ENCODE measurements at regions not wholly inside any gene's neighbourhood (a gene's known extent, or its start where the extent isn't known, plus 50 kb on each side); places are given as distances from the start of the nearest gene placed in this dataset.

DNA sequence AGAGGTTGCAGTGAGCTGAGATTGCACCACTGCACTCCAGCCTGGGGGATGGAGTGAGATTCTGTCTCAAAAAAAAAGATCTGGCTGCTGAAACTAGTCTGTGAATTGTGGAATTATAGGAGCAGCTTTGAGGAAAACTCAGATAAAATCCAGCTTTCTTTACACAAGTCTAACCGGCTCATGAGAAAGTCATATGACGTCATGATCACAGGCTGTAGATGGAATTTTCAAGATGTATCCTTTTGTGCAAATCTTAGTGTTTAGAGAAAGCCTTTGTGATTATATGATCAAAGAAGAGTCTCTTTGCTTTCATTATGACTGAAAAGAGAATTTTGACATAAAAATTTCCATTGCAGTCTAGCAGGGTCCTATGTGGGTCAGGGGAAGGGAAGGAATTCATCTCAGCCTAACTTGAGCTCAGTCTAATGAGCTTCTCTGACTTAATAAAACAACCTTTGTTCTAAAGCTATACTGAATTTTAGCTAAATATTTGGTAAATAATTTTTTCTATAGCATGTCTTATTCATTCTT is 90.2 kb upstream of the NCK2 start:
- no peak overlapping the region for H3K9ac ChIP-seq
- no peak overlapping the region for H3K4me3 ChIP-seq (ENCODE audit: low read depth, low read length)
- H3K36me3 ChIP-seq (ENCODE audit: control insufficient read depth, insufficient read depth, low read length), result no peaks in the 10 kb centered on the region
- H2AFZ ChIP-seq, result no peak overlapping the region
- H3K4me2 ChIP-seq (ENCODE audit: low read length), result no peak overlapping the region
- no peaks in the 10 kb centered on the region for H3K9me3 ChIP-seq (ENCODE audit: control insufficient read depth, low read length)
- TF ChIP-seq, protein P1, sequence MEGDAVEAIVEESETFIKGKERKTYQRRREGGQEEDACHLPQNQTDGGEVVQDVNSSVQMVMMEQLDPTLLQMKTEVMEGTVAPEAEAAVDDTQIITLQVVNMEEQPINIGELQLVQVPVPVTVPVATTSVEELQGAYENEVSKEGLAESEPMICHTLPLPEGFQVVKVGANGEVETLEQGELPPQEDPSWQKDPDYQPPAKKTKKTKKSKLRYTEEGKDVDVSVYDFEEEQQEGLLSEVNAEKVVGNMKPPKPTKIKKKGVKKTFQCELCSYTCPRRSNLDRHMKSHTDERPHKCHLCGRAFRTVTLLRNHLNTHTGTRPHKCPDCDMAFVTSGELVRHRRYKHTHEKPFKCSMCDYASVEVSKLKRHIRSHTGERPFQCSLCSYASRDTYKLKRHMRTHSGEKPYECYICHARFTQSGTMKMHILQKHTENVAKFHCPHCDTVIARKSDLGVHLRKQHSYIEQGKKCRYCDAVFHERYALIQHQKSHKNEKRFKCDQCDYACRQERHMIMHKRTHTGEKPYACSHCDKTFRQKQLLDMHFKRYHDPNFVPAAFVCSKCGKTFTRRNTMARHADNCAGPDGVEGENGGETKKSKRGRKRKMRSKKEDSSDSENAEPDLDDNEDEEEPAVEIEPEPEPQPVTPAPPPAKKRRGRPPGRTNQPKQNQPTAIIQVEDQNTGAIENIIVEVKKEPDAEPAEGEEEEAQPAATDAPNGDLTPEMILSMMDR (IDR thresholded peaks at IDR 0.05), result no peak
- no peaks in the 10 kb centered on the region for H3K79me2 ChIP-seq
- H3K4me1 ChIP-seq, result no peaks in the 10 kb centered on the region
- H3K27ac ChIP-seq, result no peak overlapping the region
- H3K27me3 ChIP-seq (ENCODE audit: control insufficient read depth, insufficient read depth, low read length), result no peaks in the 10 kb centered on the region

DNA sequence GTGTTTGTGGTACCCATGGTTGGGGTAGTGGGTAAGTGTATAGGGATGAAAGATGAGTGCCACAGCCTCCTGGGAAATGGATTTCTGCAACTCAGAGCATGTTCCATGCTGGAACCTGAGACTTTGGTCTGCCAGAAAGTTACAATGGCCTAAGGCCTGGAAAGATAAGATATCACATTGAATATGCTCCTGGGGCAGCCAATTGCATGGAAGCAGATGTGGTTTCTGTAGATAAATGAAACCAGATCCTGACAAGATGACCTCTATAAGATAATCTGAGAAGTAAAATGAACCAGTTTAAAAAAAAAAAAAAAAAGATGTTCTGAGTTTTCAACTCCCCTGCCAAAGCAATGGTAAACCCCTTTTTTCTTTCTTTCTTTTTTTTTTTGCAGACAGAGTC is 91.4 kb upstream of the NCK2 start:
- no peaks in the 10 kb centered on the region for H3K27me3 ChIP-seq (ENCODE audit: control insufficient read depth, insufficient read depth, low read length)
- H3K4me1 ChIP-seq, result no peaks in the 10 kb centered on the region
- no peak overlapping the region for H3K4me3 ChIP-seq (ENCODE audit: low read depth, low read length)
- H3K9ac ChIP-seq, result no peak overlapping the region
- H2AFZ ChIP-seq, result no peak overlapping the region
- H3K27ac ChIP-seq, result no peak overlapping the region
- no peaks in the 10 kb centered on the region for H3K79me2 ChIP-seq
- H3K4me2 ChIP-seq (ENCODE audit: low read length), result no peak overlapping the region
- no peaks in the 10 kb centered on the region for H3K9me3 ChIP-seq (ENCODE audit: control insufficient read depth, low read length)
- TF ChIP-seq, protein P1 (IDR thresholded peaks at IDR 0.05), result no peak
- no peaks in the 10 kb centered on the region for H3K36me3 ChIP-seq (ENCODE audit: control insufficient read depth, insufficient read depth, low read length)

DNA sequence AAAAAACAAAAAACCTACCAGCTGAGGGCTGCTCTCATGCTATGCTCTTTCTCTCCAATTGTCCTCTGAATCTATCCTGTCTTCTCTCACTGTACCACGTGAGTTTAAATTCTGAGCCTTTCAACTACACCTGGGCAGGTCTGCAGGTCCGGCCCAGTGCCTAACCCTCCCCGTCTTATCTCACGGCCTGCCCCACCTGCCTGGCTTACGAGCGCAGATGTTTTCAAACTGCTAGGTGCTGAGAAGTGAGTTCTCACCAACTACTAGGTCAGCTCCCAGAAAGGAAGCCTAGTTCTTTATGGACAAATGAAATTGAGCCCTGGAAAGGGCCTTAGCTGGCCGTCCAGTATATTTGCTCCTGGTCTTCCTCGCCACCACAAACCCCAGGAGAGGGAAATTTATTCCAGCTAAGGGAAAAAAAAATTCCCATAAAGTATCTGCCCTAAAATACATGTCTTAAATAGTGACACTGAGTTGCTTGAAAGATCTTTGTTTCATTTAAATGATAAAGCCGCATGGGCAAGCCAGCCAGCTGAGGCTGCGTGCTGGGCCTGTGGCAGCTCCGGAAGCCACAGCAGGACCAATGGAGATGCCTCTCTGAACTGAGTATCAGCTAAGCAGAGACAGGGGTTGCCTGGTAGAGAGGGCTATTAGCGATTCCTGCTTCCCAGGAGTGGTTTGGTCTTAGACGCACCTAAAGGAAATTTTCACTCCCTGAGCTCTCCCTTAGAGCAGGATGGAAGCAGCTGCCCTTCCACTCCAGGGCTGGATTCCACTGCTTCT is 92.5 kb upstream of the NCK2 start:
- H3K4me3 ChIP-seq (ENCODE audit: low read depth, low read length), result no peak overlapping the region
- H3K79me2 ChIP-seq, result no peaks in the 10 kb centered on the region
- H2AFZ ChIP-seq, result no peak overlapping the region
- H3K27me3 ChIP-seq (ENCODE audit: control insufficient read depth, insufficient read depth, low read length), result no peaks in the 10 kb centered on the region
- no peak overlapping the region for H3K27ac ChIP-seq
- no peaks in the 10 kb centered on the region for H3K9me3 ChIP-seq (ENCODE audit: control insufficient read depth, low read length)
- no peaks in the 10 kb centered on the region for H3K36me3 ChIP-seq (ENCODE audit: control insufficient read depth, insufficient read depth, low read length)
- no peaks in the 10 kb centered on the region for H3K4me1 ChIP-seq
- H3K4me2 ChIP-seq (ENCODE audit: low read length), result no peak overlapping the region
- TF ChIP-seq, protein P1 (IDR thresholded peaks at IDR 0.05), result no peak
- H3K9ac ChIP-seq, result no peak overlapping the region

DNA sequence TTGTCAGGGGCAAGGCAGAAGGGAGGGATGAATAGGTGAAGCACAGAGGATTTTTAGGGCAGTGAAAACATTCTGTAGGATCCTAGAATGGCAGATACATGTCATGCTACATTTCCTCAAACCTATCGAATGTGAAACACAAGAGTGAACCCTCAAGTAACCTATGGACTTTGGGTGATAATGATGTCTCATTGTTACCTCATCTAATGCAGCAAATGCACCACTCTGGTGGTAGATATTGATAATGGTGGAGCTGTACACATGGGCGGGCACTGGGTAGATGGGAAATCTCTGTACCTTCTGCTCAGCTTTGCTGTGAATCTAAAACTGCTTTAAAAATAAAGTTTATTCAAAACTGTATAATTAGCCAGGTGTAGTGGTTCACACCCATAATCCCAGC is 95.2 kb upstream of the NCK2 start:
- Histone ChIP-seq H3K9me3 (ENCODE audit: control insufficient read depth, low read length) (no peaks in the 10 kb centered on the region), H3K27ac (no peak overlapping the region), H3K9ac (no peak overlapping the region), H3K36me3 (ENCODE audit: control insufficient read depth, insufficient read depth, low read length) (no peaks in the 10 kb centered on the region), H3K4me1 (no peaks in the 10 kb centered on the region), H3K4me3 (ENCODE audit: low read depth, low read length) (no peak overlapping the region), H3K27me3 (ENCODE audit: control insufficient read depth, insufficient read depth, low read length) (no peaks in the 10 kb centered on the region), H3K4me2 (ENCODE audit: low read length) (no peak overlapping the region), H2AFZ (no peak overlapping the region), H3K79me2 (no peaks in the 10 kb centered on the region)
- TF ChIP-seq, protein P1 (IDR thresholded peaks at IDR 0.05), result no peak

DNA sequence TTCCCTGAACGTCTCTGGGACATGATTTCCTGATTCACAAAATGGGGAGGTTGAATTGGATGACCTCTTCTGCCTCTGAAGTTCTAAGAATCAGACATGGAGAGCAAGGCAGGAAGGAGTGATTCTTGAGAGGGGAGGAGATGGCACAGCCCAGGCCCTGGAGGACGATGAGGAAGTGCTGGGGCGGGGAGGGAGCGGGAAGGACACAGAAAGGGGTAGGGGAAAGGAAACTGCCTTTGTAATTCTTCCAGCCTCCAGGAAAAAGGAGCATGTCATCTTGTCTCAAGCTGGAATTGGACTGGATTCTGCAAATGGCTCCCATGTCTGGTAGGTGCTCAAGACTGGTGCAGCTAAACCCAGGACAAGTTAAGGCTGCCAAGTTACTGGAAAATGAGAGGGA is 97.0 kb upstream of the NCK2 start:
- TF ChIP-seq, protein P1 (IDR thresholded peaks at IDR 0.05), result no peak

More for the DNA sequence above, 97.0 kb upstream of the NCK2 start:
- Histone ChIP-seq H3K4me1 (no peaks in the 10 kb centered on the region), H3K9ac (no peak overlapping the region), H3K27ac (no peak overlapping the region), H3K36me3 (ENCODE audit: control insufficient read depth, insufficient read depth, low read length) (no peaks in the 10 kb centered on the region), H3K27me3 (ENCODE audit: control insufficient read depth, insufficient read depth, low read length) (no peaks in the 10 kb centered on the region), H3K4me3 (ENCODE audit: low read depth, low read length) (no peak overlapping the region), H3K4me2 (ENCODE audit: low read length) (no peak overlapping the region), H2AFZ (no peak overlapping the region), H3K9me3 (ENCODE audit: control insufficient read depth, low read length) (no peaks in the 10 kb centered on the region), H3K79me2 (no peaks in the 10 kb centered on the region)
